ENCODE measurements at regions not wholly inside any gene's neighbourhood (a gene's known extent, or its start where the extent isn't known, plus 50 kb on each side); places are given as distances from the start of the nearest gene placed in this dataset.

- no peak for ATAC-seq
- TF ChIP-seq, protein P1, sequence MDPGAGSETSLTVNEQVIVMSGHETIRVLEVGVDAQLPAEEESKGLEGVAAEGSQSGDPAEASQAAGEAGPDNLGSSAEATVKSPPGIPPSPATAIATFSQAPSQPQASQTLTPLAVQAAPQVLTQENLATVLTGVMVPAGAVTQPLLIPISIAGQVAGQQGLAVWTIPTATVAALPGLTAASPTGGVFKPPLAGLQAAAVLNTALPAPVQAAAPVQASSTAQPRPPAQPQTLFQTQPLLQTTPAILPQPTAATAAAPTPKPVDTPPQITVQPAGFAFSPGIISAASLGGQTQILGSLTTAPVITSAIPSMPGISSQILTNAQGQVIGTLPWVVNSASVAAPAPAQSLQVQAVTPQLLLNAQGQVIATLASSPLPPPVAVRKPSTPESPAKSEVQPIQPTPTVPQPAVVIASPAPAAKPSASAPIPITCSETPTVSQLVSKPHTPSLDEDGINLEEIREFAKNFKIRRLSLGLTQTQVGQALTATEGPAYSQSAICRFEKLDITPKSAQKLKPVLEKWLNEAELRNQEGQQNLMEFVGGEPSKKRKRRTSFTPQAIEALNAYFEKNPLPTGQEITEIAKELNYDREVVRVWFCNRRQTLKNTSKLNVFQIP (CRISPR knock-in tag; IDR thresholded peaks at IDR 0.05; ENCODE audit: borderline replicate concordance, low read depth): no peak
- TF ChIP-seq ZFP3 (CRISPR knock-in tag; IDR thresholded peaks at IDR 0.05) (no peak), ZC3H10 (CRISPR knock-in tag; IDR thresholded peaks at IDR 0.05) (no peak), PATZ1 (CRISPR knock-in tag; IDR thresholded peaks at IDR 0.05; ENCODE audit: borderline replicate concordance) (no peak)
Measured at GRCh38 chr1:116819081-116819480, 64.9 kb downstream of the CD2 start.

DNA sequence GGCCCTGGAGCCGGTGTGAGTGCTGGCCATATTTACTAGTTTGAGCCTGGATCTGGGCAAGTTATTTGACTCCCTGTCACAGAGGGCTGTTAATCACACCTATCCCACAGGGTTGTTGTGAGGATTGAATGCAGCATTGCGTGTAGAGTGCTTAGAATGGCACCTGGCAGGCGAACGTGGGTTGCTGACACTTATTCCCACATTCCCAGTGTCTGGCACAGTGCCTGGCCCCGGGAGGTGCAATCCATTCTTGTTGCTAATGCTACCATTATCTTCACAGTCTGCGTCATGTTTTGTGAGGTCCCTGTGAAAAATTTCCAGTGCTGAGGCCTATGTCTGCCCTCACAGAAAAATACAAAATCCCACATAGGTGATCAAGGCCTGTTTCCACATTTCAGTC is 66.1 kb downstream of the CD2 start:
- no peak for TF ChIP-seq ZNF8 (CRISPR knock-in tag; IDR thresholded peaks at IDR 0.05)
- TF ChIP-seq TOX (CRISPR knock-in tag; IDR thresholded peaks at IDR 0.05; ENCODE audit: borderline replicate concordance): no peak
- TF ChIP-seq ZC3H10 (CRISPR knock-in tag; IDR thresholded peaks at IDR 0.05): no peak
- TF ChIP-seq ISL1 (CRISPR knock-in tag; IDR thresholded peaks at IDR 0.05): peak; percentile 37; the same call in 1 of the 2 replicates
- ATAC-seq: no peak; the same call in 2 of the 3 replicates

- TF ChIP-seq ZC3H10 (CRISPR knock-in tag; IDR thresholded peaks at IDR 0.05): no peak
- TF ChIP-seq ZNF8 (CRISPR knock-in tag; IDR thresholded peaks at IDR 0.05): no peak
- TF ChIP-seq, protein P2, sequence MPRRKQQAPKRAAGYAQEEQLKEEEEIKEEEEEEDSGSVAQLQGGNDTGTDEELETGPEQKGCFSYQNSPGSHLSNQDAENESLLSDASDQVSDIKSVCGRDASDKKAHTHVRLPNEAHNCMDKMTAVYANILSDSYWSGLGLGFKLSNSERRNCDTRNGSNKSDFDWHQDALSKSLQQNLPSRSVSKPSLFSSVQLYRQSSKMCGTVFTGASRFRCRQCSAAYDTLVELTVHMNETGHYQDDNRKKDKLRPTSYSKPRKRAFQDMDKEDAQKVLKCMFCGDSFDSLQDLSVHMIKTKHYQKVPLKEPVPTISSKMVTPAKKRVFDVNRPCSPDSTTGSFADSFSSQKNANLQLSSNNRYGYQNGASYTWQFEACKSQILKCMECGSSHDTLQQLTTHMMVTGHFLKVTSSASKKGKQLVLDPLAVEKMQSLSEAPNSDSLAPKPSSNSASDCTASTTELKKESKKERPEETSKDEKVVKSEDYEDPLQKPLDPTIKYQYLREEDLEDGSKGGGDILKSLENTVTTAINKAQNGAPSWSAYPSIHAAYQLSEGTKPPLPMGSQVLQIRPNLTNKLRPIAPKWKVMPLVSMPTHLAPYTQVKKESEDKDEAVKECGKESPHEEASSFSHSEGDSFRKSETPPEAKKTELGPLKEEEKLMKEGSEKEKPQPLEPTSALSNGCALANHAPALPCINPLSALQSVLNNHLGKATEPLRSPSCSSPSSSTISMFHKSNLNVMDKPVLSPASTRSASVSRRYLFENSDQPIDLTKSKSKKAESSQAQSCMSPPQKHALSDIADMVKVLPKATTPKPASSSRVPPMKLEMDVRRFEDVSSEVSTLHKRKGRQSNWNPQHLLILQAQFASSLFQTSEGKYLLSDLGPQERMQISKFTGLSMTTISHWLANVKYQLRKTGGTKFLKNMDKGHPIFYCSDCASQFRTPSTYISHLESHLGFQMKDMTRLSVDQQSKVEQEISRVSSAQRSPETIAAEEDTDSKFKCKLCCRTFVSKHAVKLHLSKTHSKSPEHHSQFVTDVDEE (CRISPR knock-in tag; IDR thresholded peaks at IDR 0.05): no peak
- TF ChIP-seq ARNTL (CRISPR knock-in tag; IDR thresholded peaks at IDR 0.05; ENCODE audit: borderline replicate concordance, low read depth): no peak
- TF ChIP-seq, protein P3, sequence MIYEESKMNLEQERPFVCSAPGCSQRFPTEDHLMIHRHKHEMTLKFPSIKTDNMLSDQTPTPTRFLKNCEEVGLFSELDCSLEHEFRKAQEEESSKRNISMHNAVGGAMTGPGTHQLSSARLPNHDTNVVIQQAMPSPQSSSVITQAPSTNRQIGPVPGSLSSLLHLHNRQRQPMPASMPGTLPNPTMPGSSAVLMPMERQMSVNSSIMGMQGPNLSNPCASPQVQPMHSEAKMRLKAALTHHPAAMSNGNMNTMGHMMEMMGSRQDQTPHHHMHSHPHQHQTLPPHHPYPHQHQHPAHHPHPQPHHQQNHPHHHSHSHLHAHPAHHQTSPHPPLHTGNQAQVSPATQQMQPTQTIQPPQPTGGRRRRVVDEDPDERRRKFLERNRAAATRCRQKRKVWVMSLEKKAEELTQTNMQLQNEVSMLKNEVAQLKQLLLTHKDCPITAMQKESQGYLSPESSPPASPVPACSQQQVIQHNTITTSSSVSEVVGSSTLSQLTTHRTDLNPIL (CRISPR knock-in tag; IDR thresholded peaks at IDR 0.05; ENCODE audit: low read depth): no peak
- TF ChIP-seq TCF4 (CRISPR knock-in tag; IDR thresholded peaks at IDR 0.05; ENCODE audit: borderline replicate concordance): no peak
- TF ChIP-seq ZNF70 (CRISPR knock-in tag; IDR thresholded peaks at IDR 0.05): no peak
- TF ChIP-seq ESRRG (CRISPR knock-in tag; IDR thresholded peaks at IDR 0.05): no peak
- no peak for TF ChIP-seq PATZ1 (CRISPR knock-in tag; IDR thresholded peaks at IDR 0.05; ENCODE audit: borderline replicate concordance)
- no peak for TF ChIP-seq CSRNP3 (CRISPR knock-in tag; IDR thresholded peaks at IDR 0.05)
- TF ChIP-seq ZNF565 (CRISPR knock-in tag; conservative IDR thresholded peaks at IDR 0.05; ENCODE audit: low read depth): no peak
- TF ChIP-seq, protein P1 (CRISPR knock-in tag; IDR thresholded peaks at IDR 0.05; ENCODE audit: borderline replicate concordance, low read depth): no peak
- no peak for TF ChIP-seq ZFP30 (CRISPR knock-in tag; IDR thresholded peaks at IDR 0.05)
- TF ChIP-seq TOX (CRISPR knock-in tag; IDR thresholded peaks at IDR 0.05; ENCODE audit: borderline replicate concordance): no peak
- no peak for TF ChIP-seq ZFP3 (CRISPR knock-in tag; IDR thresholded peaks at IDR 0.05)
- no peak for TF ChIP-seq PPARA (CRISPR knock-in tag; IDR thresholded peaks at IDR 0.05; ENCODE audit: borderline replicate concordance)
- TF ChIP-seq BACH2 (CRISPR knock-in tag; IDR thresholded peaks at IDR 0.05; ENCODE audit: borderline replicate concordance): no peak
- TF ChIP-seq OSR1 (CRISPR knock-in tag; IDR thresholded peaks at IDR 0.05): no peak
- no peak for ATAC-seq
Measured at GRCh38 chr1:116821763-116822162, 67.5 kb downstream of the CD2 start.
